Smooth muscle cell of the brain vasculature (primary cell): ENCODE measurements at regions not wholly inside any gene's neighbourhood (a gene's known extent, or its start where the extent isn't known, plus 50 kb on each side); places are given as distances from the start of the nearest gene placed in this dataset.
"Not testable (repeated sequence)": the region's sequence is repeated elsewhere in the genome, so short reads cannot be mapped to it uniquely, and the experiment has no call there.

Experiments
- DNase-seq: peaks from one replicate; pipeline ENCODE4 v3.0.0-alpha.2; 2012; ENCODE audit warnings: low read depth, low spot score

GRCh38 chr20:50328996-50329898 is 138.6 kb downstream of the CEBPB start:
- DNase-seq, result no peak

- DNase-seq, result no peak
Observed at GRCh38 chr20:50329981-50330503, 139.4 kb downstream of the CEBPB start.

GRCh38 chr20:50330504-50331313 is 140.1 kb downstream of the CEBPB start:
- no peak for DNase-seq

GRCh38 chr20:50331469-50332363 is 141.1 kb downstream of the CEBPB start:
- no peak for DNase-seq

- DNase-seq, result no peak
Observed at GRCh38 chr20:50332491-50332980, 141.9 kb downstream of the CEBPB start.

- no peak for DNase-seq
Observed at GRCh38 chr20:50333131-50333670, 142.6 kb downstream of the CEBPB start.

- no peak for DNase-seq
Observed at GRCh38 chr20:50333812-50334211, 143.2 kb downstream of the CEBPB start.

GRCh38 chr20:50334512-50334911 is 143.9 kb downstream of the CEBPB start:
- not testable (repeated sequence) for DNase-seq

- DNase-seq, result no peak
Observed at GRCh38 chr20:50335105-50335504, 144.5 kb downstream of the CEBPB start.

GRCh38 chr20:50335866-50336265 is 145.2 kb downstream of the CEBPB start:
- DNase-seq, result no peak

GRCh38 chr20:50336661-50337060 is 146.0 kb downstream of the CEBPB start:
- DNase-seq, result no peak

- no peak for DNase-seq
Observed at GRCh38 chr20:50337521-50338466, 147.2 kb downstream of the CEBPB start.

GRCh38 chr20:50338479-50339391 is 148.1 kb downstream of the CEBPB start:
- DNase-seq, result no peak

- DNase-seq, result no peak
Observed at GRCh38 chr20:50339466-50339901, 148.9 kb downstream of the CEBPB start.

- no peak for DNase-seq
Observed at GRCh38 chr20:50340541-50340940, 149.9 kb downstream of the CEBPB start.

GRCh38 chr20:50341050-50341449 is 150.4 kb downstream of the CEBPB start:
- DNase-seq, result no peak

GRCh38 chr20:50341880-50342637 is 151.4 kb downstream of the CEBPB start:
- DNase-seq, result no peak

- DNase-seq, result no peak
Observed at GRCh38 chr20:50342638-50343102, 152.0 kb downstream of the CEBPB start.
